GM18511 (cell line): ENCODE measurements at regions not wholly inside any gene's neighbourhood (a gene's known extent, or its start where the extent isn't known, plus 50 kb on each side); places are given as distances from the start of the nearest gene placed in this dataset.
"Not testable (repeated sequence)": the region's sequence is repeated elsewhere in the genome, so short reads cannot be mapped to it uniquely, and the experiment has no call there.

Experiments used
- ATAC-seq: cut with Tn5 transposase; IDR thresholded peaks from one replicate; pipeline ENCODE4 v1.9.1; 2021; ENCODE audit warnings: mild to moderate bottlenecking, moderate library complexity; ENCODE audit not compliant: unreplicated experiment

- no peak for ATAC-seq
Observed at GRCh38 chr4:148964456-148964855, 522.2 kb upstream of the NR3C2 start.

GRCh38 chr4:148962539-148963290 is 520.5 kb upstream of the NR3C2 start:
- ATAC-seq, result no peak

GRCh38 chr4:148961526-148961925 is 519.3 kb upstream of the NR3C2 start:
- ATAC-seq, result no peak

- no peak for ATAC-seq
Observed at GRCh38 chr4:148958317-148958716, 516.1 kb upstream of the NR3C2 start.

- ATAC-seq, result no peak
Observed at GRCh38 chr4:148955564-148956297, 513.5 kb upstream of the NR3C2 start.

GRCh38 chr4:148954011-148954749 is 512.0 kb upstream of the NR3C2 start:
- ATAC-seq, result no peak

GRCh38 chr4:148951346-148951745 is 509.1 kb upstream of the NR3C2 start:
- no peak for ATAC-seq

GRCh38 chr4:148946271-148946670 is 504.1 kb upstream of the NR3C2 start:
- no peak for ATAC-seq

GRCh38 chr4:148944839-148945219 is 502.6 kb upstream of the NR3C2 start:
- ATAC-seq, result no peak

GRCh38 chr4:148944136-148944838 is 502.1 kb upstream of the NR3C2 start:
- ATAC-seq, result no peak

GRCh38 chr4:148934926-148935578 is 492.8 kb upstream of the NR3C2 start:
- ATAC-seq, result no peak

GRCh38 chr4:148926276-148927260 is 484.4 kb upstream of the NR3C2 start:
- ATAC-seq, result no peak

GRCh38 chr4:148923881-148924280 is 481.7 kb upstream of the NR3C2 start:
- ATAC-seq, result no peak

- no peak for ATAC-seq
Observed at GRCh38 chr4:148922497-148922896, 480.3 kb upstream of the NR3C2 start.

GRCh38 chr4:148914734-148915133 is 472.5 kb upstream of the NR3C2 start:
- ATAC-seq, result no peak

- no peak for ATAC-seq
Observed at GRCh38 chr4:148914301-148914700, 472.1 kb upstream of the NR3C2 start.

- no peak for ATAC-seq
Observed at GRCh38 chr4:148903388-148903787, 461.2 kb upstream of the NR3C2 start.

GRCh38 chr4:148901075-148901705 is 459.0 kb upstream of the NR3C2 start:
- no peak for ATAC-seq

- not testable (repeated sequence) for ATAC-seq
Observed at GRCh38 chr4:148898139-148898538, 455.9 kb upstream of the NR3C2 start.
